RWPE2 (cell line): ENCODE measurements at regions not wholly inside any gene's neighbourhood (a gene's known extent, or its start where the extent isn't known, plus 50 kb on each side); places are given as distances from the start of the nearest gene placed in this dataset.

ENCODE experiments used
- ATAC-seq: fragments of 200-7000 bp; cut with Tn5 transposase; 3 replicates; pipeline ENCODE4 v1.9.1; 2021; ENCODE audit warnings: low read depth
- DNase-seq: peaks from one replicate; pipeline ENCODE4 v3.0.0-alpha.2; 2020; ENCODE audit warnings: low spot score
- H3K27ac ChIP-seq: fragments of 450-650 bp; 2 replicates; pipeline ENCODE4 v1.5.1; 2017; ENCODE audit warnings: mild to moderate bottlenecking; ENCODE audit not compliant: poor library complexity, severe bottlenecking
- H3K27me3 ChIP-seq: fragments of 250-450 bp; sonication (Bioruptor Pico); 2 replicates; pipeline ENCODE4 v1.5.1; 2021; ENCODE audit warnings: mild to moderate bottlenecking, moderate library complexity; ENCODE audit not compliant: insufficient read depth, poor library complexity, severe bottlenecking
- H3K36me3 ChIP-seq: fragments of 250-450 bp; sonication (Bioruptor Pico); 2 replicates; pipeline ENCODE4 v1.5.1; 2020; ENCODE audit warnings: low read depth, mild to moderate bottlenecking, moderate library complexity
- H3K4me1 ChIP-seq: fragments of 250-450 bp; sonication (Bioruptor Pico); 2 replicates; pipeline ENCODE4 v1.5.1; 2021; ENCODE audit warnings: mild to moderate bottlenecking, moderate library complexity; ENCODE audit not compliant: insufficient read depth, poor library complexity, severe bottlenecking
- H3K4me3 ChIP-seq: fragments of 250-450 bp; sonication (Bioruptor Pico); 2 replicates; pipeline ENCODE4 v1.5.1; 2021; ENCODE audit warnings: mild to moderate bottlenecking, moderate library complexity; ENCODE audit not compliant: severe bottlenecking
- H3K9me3 ChIP-seq: fragments of 250-450 bp; sonication (Bioruptor Pico); 2 replicates; pipeline ENCODE4 v1.5.1; 2021; ENCODE audit warnings: mild to moderate bottlenecking, moderate library complexity; ENCODE audit not compliant: severe bottlenecking
- CTCF ChIP-seq: fragments of 450-650 bp; IDR thresholded peaks from one replicate; pipeline ENCODE4 v1.5.1; 2017; ENCODE audit warnings: mild to moderate bottlenecking, moderate library complexity; ENCODE audit not compliant: poor library complexity, severe bottlenecking

DNA sequence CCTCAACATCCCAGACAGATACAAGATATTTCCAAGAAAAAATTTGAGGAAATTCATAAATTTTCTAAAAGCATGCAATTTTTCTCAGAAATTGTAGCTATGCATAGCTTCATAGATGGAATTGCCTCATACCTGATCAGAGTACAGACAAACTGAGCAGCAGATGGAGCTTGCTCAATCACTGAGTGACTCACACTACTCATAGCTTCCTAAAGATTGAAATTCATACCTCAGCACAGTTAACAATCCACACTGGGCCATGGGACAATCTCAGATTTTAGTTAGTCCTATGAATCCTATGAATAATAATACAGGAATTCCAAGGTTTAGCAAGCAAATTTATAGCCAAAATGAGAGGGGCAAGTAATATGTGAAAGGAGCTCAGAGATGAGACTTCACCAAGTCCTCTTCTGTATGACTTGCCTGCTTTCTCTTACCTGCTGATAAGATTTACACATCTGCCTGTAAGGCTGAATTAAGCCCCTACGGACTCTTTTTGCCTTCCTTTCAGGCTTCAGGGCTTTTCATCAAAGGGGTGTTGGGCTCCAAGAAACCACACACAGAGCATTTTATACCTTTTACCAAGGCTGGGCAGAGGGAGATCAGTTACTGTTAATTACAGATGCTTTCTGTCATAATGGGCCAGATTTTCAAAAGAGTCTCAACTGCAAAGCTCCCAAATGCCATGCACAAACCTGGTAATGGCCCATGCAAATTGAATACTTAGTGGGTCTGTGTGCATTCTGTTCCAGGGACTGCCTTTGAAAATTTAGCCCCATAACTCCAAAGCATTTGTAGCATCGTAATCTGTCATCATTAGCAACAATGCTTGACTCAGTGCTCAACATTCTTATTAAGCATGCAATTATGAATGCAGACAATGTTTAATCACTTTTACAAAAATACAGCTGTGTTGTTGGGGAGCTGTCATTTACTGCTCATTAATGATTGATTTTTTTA, 439.3 kb downstream of the DTWD2 start:
- Histone ChIP-seq H3K4me3 (no peak overlapping the region), H3K9me3 (no peaks in the 10 kb centered on the region), H3K27me3 (no peaks in the 10 kb centered on the region), H3K4me1 (no peaks in the 10 kb centered on the region), H3K27ac (peak overlapping the region; percentile 12), H3K36me3 (no peaks in the 10 kb centered on the region)
- ATAC-seq: peak; percentile 99
- no peak for TF ChIP-seq CTCF
- no peak for DNase-seq

DNA sequence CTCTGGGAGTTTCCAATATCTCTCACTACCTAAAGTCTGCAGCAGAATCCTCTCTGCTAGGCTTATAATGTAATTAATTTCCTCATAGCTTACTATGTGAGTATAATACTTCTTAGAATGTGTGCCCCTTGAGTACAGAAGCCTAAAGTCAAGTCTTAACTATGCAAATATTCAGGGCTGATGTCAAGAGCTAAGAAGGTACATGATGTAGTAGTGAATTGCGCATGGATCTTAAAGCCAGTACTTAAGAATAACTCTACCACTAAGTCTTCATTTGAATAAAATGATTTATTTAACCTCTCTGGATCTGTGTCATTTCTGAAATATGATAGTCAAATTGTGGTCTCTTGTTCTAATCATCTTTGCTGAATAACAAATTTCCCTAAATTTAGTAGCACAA, 442.9 kb downstream of the DTWD2 start:
- H3K9me3 ChIP-seq: no peaks in the 10 kb centered on the region
- no peaks in the 10 kb centered on the region for H3K27me3 ChIP-seq
- ATAC-seq (no peak), DNase-seq (no peak)
- no peak overlapping the region for H3K27ac ChIP-seq
- H3K36me3 ChIP-seq: no peaks in the 10 kb centered on the region
- H3K4me3 ChIP-seq: no peak overlapping the region
- TF ChIP-seq CTCF: no peak
- no peaks in the 10 kb centered on the region for H3K4me1 ChIP-seq

GRCh38 chr5:118544887-118545449, 443.4 kb downstream of the DTWD2 start:
- Histone ChIP-seq H3K36me3 (no peaks in the 10 kb centered on the region), H3K4me3 (no peak overlapping the region), H3K4me1 (no peaks in the 10 kb centered on the region), H3K27ac (no peak overlapping the region), H3K9me3 (no peaks in the 10 kb centered on the region), H3K27me3 (no peaks in the 10 kb centered on the region)
- no peak for TF ChIP-seq CTCF
- no peak for ATAC-seq
- no peak for DNase-seq

DNA sequence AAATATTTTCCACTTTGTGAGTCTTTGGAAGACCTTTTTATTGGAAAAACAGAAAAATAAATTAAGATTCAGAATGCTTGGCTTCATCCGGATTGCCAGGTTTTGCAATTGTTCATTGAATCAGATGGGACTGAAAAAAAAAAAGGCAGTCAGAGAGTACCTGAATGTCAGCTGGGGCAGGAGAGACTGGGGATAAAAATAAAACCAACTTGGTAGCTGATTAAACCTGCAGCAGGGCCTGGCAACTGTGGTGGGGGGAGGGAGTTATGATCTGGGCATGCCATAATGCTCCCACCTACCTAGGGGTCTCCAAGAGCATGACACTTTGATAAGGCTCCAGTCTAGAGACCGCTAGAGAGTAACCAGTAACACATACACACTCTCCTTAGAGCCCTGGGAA, 454.4 kb downstream of the DTWD2 start:
- no peak overlapping the region for H3K27ac ChIP-seq
- no peak overlapping the region for H3K4me3 ChIP-seq
- no peak for ATAC-seq
- H3K27me3 ChIP-seq: no peaks in the 10 kb centered on the region
- no peak for TF ChIP-seq CTCF
- no peak for DNase-seq
- peaks cover 4% of the 10 kb centered on the region for H3K9me3 ChIP-seq
- no peaks in the 10 kb centered on the region for H3K4me1 ChIP-seq
- H3K36me3 ChIP-seq: no peaks in the 10 kb centered on the region

DNA sequence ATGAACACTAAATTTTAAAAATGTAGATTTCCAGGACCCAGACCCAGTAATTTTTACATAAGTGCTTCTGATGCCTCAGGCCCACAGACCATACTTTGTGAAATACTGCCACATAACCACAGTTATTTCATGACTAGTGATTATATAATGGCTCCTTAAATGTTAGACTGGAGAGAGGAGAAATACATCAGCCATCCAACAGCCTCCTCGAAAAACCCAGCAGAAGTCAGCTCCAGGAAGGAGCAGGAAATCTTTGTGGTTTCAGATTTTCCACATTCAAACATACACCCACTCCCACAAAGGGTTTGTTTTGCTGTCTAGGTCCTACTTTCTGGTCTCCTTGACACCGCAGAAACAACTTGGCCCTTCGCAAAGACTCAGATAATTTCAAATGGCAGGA, 455.2 kb downstream of the DTWD2 start:
- no peak for TF ChIP-seq CTCF
- Histone ChIP-seq H3K27me3 (no peaks in the 10 kb centered on the region), H3K36me3 (no peaks in the 10 kb centered on the region), H3K4me3 (no peak overlapping the region), H3K4me1 (no peaks in the 10 kb centered on the region), H3K27ac (no peak overlapping the region), H3K9me3 (peaks cover 4% of the 10 kb centered on the region)
- DNase-seq (no peak), ATAC-seq (no peak)
